Left cardiac atrium (tissue), 4 donors: ENCODE measurements at regions not wholly inside any gene's neighbourhood (a gene's known extent, or its start where the extent isn't known, plus 50 kb on each side); places are given as distances from the start of the nearest gene placed in this dataset.
"Not testable (repeated sequence)": the region's sequence is repeated elsewhere in the genome, so short reads cannot be mapped to it uniquely, and the experiment has no call there.

Experiments used
- ATAC-seq, 2 donors: fragments of 200-7000 bp; cut with Tn5 transposase; one replicate each; pipeline ENCODE4 v1.9.1; 2020; ENCODE audit warnings: mild to moderate bottlenecking in 2 of 2, moderate library complexity in 2 of 2
- DNase-seq: peaks from one replicate; pipeline ENCODE4 v3.0.0-alpha.2; 2020
- intact Hi-C, 2 donors: fragments of 100-400 bp; cut with DNase I; formaldehyde crosslinking; loops; one replicate each; pipeline versions ENCODE4 v1.14.1 to v1.15.1; 2022 to 2023
- donor health status: DM: no; HTN: yes; CAD: no.
- donor health status: DM: no; HTN: yes; CAD: no; lungs with severe emphysema.
- donor health status: DM: yes; HTN: yes; CAD: no.
- donor health status: Dilated cardiomyopathy.

DNA sequence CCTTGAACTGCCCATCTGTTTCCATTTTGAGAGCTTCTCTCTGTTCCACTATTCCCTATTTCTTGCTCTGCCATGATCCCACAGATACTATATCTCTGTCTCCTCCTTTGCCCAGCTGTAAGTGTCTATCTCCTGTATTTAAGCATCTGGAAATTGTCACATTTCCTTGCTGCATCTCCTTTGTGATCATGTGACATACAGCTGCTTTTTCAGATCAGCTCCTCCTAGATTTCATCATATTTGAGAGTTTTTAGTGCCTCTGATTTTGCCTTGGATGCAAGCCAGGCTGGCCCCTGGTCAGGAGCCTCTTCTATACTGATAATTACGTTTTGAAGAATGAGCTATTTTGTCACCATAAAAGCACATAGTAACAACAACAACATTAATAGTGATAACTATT lies 131.7 kb upstream of the TNP1 start:
- no peak for DNase-seq
- intact Hi-C loops: loop anchor here in 1 of 2 donors (10.0 kb wide), 2 partner anchors 163 to 513 kb away; no protein-coding TSS in a partner anchor
- ATAC-seq: no peak

GRCh38 chr2:216989340-216990129 lies 129.7 kb upstream of the TNP1 start:
- intact Hi-C loops: loop anchor here in 1 of 2 donors (10.0 kb wide), 2 partner anchors 165 to 515 kb away; no protein-coding TSS in a partner anchor
- ATAC-seq (peak; percentile 32 to 49), DNase-seq (no peak)

GRCh38 chr2:216987252-216987821 lies 127.5 kb upstream of the TNP1 start:
- DNase-seq (no peak), ATAC-seq (peak in 1 of 2 donors; percentile 39)
- intact Hi-C loops: no loop called here

- intact Hi-C loops: no loop called here
- no peak for ATAC-seq
These were observed 125.8 kb upstream of the TNP1 start for GRCh38 chr2:216985658-216986141.

GRCh38 chr2:216984937-216985336 lies 125.1 kb upstream of the TNP1 start:
- peak in 1 of 2 donors; percentile 77 for ATAC-seq
- intact Hi-C loops: loop anchor here (5.0 kb wide), 1 partner anchor 288 kb away; the partner anchor contains the start of gene IGFBP5 (in 2 of the 2)
- DNase-seq: no peak

More at GRCh38 chr2:216985658-216986141, 125.8 kb upstream of the TNP1 start:
- DNase-seq: no peak

DNA sequence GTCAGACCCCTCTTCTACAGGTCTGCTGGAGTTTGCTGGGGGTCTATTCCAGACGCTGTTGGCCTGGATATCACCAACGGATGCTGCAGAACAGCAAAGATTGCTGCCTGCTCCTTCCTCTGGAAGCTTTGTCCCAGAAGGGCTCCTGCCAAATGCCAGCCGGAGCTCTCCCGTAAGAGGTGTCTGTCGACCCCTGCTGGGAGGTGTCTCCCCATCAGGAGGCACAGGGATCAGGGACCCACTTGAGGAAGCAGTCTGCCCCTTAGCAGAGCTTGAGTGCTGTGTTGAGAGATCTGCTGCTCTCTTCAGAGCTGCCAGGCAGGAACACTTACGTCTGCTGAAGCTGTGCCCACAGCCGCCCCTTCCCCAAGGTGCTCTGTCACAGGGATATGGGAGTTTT lies 122.1 kb upstream of the TNP1 start:
- DNase-seq, ATAC-seq: not testable (repeated sequence)
- intact Hi-C loops: loop anchor here (5.0 kb wide), 1 partner anchor 285 kb away; the partner anchor contains the start of gene IGFBP5 (in 2 of the 2)

- not testable (repeated sequence) for ATAC-seq, DNase-seq
- intact Hi-C loops: loop anchor here (5.0 kb wide), 1 partner anchor 283 kb away; the partner anchor contains the start of gene IGFBP5 (in 2 of the 2)
These were observed 120.6 kb upstream of the TNP1 start for GRCh38 chr2:216980510-216980909.

- intact Hi-C loops: no loop called here
- no peak for DNase-seq
These were observed 114.7 kb upstream of the TNP1 start for GRCh38 chr2:216974321-216975302.

GRCh38 chr2:216971593-216971992 lies 111.7 kb upstream of the TNP1 start:
- DNase-seq: no peak
- intact Hi-C loops: no loop called here
- peak; percentile 27 to 58 for ATAC-seq

More at GRCh38 chr2:216974321-216975302, 114.7 kb upstream of the TNP1 start:
- peak; percentile 60 to 87 for ATAC-seq

DNA sequence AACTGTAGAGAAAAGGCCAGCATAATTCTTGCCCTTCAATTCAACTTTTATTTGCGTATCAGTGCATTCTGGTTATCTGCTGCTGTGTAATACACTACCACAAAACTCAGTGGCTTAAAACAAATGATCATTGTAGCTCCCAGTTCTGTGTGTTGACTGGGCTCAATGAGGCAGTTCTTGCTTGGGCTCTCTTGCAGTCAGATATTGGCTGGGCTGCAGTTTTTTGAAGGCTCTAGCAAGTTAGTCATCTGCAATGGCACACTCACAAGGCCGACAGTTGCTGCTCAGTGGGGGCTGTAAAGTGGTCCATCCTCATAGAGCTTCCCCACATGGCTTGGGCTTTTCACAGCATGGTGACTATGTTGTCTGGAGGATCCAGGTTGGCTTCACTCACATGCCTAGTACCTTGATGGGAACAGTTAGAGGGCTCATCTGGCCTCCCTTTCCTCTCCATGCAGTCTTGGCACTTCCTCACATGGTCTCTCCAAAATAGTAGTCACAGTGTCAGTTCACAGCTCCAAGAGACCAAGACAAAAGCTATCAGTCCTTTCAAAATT lies 110.6 kb upstream of the TNP1 start:
- DNase-seq: no peak
- ATAC-seq: peak; percentile 9 to 32
- intact Hi-C loops: no loop called here

DNA sequence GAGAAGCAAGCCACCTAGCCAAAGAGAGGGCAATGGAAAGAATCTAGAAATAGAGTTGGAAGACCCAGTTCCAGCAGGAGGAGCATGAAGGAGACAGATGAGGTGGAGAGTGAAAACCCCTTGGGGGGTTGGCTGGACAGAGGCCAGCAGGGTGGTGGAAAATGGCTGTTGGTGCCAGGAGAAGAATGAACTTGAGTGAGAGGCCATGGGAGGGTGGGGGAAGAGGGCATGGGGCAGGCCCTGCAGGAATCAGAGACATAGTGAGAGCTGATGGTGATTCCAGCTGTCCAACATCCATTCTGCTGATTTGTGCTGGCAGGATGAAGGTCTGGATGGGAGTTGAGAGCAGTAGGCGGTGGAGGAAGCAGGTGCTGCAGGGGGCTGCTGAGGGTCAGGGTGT lies 108.0 kb upstream of the TNP1 start:
- no peak for ATAC-seq
- intact Hi-C loops: no loop called here
- DNase-seq: no peak

- intact Hi-C loops: no loop called here
- DNase-seq (no peak), ATAC-seq (no peak)
These were observed 100.9 kb upstream of the TNP1 start for GRCh38 chr2:216960671-216961268.

GRCh38 chr2:216959433-216959832 lies 99.6 kb upstream of the TNP1 start:
- peak in 1 of 2 donors; percentile 68 for ATAC-seq
- intact Hi-C loops: no loop called here
- no peak for DNase-seq

DNA sequence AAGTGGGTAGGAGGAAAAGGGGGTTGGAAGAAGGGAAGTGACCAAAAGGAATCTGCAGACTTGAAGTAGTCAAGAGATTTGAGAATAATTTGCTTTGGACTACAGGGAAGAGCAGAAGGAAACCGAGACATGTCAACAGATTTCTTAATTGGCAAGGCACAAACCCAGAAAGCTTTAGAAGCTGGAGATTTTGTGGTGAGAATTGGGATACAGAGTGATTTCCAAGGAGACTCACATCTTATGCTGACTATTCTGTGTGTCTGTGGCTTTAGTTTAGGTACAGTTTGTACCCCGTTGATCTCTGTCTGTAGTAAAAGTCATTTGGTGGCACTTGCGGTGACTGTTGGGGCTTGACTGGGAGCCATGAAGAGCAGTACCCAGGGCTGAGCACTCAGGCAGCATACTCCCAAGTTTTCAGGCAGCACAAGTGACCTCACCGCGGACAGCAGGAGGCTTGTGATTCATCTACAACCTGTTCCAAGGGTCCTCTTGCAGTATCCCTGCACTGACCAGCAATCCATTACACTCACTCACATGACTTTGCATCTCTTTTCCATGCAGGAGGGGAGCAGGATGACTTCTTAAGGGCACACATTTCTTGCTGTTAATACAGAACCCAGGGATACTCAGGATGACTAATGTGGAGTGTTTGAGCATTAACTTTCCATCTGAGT lies 97.1 kb upstream of the TNP1 start:
- DNase-seq (no peak), ATAC-seq (peak; percentile 38 to 62)
- intact Hi-C loops: no loop called here

DNA sequence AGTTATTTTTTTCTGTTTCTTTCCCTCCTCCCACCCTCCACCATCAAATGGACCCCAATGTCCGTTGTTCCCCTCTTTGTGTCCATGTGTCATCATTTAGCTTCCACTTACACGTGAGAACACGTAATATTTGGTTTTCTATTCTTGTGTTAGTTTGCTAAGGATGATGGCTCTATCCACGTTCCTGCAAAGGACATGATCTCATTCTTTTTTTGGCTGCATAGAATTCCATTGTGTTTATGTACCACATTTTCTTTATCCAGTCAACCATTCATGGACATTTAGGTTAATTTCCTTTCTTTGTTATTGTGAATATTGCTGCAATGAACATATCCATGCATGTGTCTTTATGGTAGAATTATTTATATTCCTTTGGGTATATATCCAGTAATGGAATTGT lies 91.3 kb upstream of the TNP1 start:
- no peak for DNase-seq
- intact Hi-C loops: no loop called here
- no peak for ATAC-seq

DNA sequence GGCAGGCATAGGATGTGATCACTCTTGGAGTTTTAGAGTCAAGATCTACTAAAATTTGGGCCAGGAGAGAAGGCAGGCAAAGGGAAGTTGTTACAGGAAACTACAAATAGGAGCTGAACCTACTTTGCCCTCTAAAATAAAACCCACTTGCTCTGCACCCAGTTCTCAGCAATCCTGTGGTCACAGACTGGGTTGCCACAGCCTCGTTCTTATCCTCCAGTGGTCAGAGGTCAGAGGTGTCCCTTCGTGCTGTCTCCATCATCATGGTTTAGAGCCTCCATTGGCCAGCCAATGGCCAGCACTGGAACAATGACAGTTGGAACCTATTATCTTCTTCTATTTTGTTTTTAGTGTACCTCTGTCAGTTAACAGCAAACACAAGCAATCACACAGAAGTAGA lies 90.7 kb upstream of the TNP1 start:
- ATAC-seq (no peak), DNase-seq (no peak)
- intact Hi-C loops: no loop called here

DNA sequence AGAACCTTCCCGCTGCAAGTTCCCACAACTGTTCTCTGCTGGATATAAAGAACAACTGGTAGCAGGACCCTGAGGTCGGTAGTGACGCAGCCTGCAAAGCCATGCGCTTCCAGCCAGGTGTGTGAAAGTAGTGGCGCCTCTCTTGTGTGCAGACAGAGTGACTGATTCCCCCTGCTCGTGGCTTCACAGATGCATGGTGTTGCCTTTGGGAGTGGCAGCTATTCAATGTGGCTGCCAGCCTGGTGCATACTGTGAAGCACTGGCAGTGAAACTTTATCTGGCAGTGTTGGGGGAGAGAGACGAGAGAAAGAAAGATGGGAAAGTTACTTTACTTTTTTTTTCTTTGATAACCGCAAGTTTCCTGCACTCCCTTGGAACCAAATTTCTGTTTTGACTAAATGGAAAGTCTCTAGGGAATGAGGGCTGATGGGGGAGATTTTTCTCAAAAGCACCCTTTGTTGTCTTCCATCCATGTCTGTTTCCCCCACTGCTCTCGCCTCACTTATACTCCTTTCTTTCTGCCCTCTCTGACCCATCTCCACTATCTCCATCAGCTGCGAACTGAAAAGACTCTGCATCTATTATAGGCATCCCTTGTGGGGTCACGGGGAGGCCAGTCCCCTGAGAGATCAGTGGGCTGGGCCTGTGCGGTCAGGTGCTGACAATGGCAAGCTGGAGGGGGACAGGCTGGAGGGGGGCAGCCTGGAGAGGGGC lies 90.0 kb upstream of the TNP1 start:
- intact Hi-C loops: no loop called here
- ATAC-seq (no peak), DNase-seq (no peak)
